GM20000 (cell line): ENCODE measurements at regions not wholly inside any gene's neighbourhood (a gene's known extent, or its start where the extent isn't known, plus 50 kb on each side); places are given as distances from the start of the nearest gene placed in this dataset.

Experiments used
- DNase-seq: peaks from one replicate; pipeline ENCODE4 v3.0.0; 2012; ENCODE audit warnings: low spot score
- TF ChIP-seq, protein P1 (sequence below): IDR thresholded peaks from 2 replicates; pipeline ENCODE4 v1.5.1; 2012; ENCODE audit warnings: mild to moderate bottlenecking, control low read depth; ENCODE audit errors: extremely low read depth, missing control alignments

DNA sequence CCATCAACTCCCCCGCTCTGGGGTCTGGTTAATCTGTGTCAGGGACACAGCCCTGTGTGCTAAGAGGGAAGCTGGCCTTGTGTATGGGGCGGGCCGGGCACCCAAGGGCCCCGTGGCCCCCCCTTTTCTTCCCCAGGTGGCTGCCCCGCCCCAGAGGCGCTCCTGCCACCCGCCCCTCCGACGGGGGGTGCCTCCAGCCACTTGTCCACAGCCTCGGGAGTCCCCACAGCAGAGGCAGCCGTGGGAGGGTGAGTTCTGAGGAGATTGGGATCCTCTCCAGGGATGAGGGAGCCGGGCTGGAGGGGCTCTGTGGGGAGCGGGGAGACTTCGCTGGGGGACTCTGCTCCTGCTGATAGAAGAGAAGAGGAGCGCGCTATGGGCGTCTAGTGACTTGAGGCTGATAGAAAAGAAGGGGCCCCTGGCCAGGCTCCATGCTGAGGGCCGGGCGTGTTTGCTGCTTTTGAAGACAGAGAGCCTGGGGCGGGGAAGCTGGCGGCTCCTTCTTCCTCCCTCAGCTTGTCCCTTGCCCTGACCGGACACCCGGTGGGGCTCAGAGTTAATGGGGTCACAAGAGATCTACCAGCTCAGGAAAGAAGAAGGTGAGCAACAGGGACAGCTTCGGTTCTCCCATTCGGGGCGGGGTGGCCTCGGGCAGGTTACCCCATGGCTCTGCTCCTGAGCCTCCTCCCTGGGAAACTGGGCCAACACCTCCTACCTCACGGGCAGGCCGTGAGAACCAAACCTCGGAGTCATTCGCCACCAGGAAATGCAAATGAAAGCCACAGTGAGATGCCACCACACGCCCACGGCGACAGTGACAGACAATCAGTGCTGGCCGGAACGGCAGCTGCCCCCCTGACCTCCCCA lies 89.4 kb upstream of the TAF1B start:
- DNase-seq, result peak; percentile 47
- TF ChIP-seq, protein P1, sequence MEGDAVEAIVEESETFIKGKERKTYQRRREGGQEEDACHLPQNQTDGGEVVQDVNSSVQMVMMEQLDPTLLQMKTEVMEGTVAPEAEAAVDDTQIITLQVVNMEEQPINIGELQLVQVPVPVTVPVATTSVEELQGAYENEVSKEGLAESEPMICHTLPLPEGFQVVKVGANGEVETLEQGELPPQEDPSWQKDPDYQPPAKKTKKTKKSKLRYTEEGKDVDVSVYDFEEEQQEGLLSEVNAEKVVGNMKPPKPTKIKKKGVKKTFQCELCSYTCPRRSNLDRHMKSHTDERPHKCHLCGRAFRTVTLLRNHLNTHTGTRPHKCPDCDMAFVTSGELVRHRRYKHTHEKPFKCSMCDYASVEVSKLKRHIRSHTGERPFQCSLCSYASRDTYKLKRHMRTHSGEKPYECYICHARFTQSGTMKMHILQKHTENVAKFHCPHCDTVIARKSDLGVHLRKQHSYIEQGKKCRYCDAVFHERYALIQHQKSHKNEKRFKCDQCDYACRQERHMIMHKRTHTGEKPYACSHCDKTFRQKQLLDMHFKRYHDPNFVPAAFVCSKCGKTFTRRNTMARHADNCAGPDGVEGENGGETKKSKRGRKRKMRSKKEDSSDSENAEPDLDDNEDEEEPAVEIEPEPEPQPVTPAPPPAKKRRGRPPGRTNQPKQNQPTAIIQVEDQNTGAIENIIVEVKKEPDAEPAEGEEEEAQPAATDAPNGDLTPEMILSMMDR, result no peak

GRCh38 chr2:9754532-9754887 lies 88.8 kb upstream of the TAF1B start:
- DNase-seq, result no peak
- TF ChIP-seq, protein P1, result no peak

GRCh38 chr2:9755008-9755407 lies 88.3 kb upstream of the TAF1B start:
- DNase-seq, result no peak
- TF ChIP-seq, protein P1, result no peak

DNA sequence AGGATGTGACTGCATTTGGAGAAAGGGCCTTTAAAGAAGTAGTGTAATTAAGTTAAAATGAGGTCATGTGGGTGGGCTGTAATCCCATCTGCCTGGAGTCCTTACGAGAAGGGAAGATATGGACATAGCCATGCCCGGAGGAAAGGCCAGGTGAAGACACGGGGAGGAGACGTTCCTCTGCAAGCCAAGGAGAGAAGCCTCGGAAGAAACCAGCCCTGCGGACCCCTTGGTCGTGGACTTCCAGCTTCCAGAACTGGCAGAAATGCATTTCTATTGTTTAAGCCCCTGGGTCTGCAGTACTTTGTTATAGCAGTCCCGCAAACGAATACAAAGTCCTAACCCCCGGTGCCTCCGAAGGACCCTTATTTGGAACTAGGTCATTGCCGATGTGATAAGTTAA lies 87.6 kb upstream of the TAF1B start:
- DNase-seq, result no peak
- TF ChIP-seq, protein P1, result no peak

GRCh38 chr2:9756692-9757250 lies 86.5 kb upstream of the TAF1B start:
- TF ChIP-seq, protein P1, result no peak

DNA sequence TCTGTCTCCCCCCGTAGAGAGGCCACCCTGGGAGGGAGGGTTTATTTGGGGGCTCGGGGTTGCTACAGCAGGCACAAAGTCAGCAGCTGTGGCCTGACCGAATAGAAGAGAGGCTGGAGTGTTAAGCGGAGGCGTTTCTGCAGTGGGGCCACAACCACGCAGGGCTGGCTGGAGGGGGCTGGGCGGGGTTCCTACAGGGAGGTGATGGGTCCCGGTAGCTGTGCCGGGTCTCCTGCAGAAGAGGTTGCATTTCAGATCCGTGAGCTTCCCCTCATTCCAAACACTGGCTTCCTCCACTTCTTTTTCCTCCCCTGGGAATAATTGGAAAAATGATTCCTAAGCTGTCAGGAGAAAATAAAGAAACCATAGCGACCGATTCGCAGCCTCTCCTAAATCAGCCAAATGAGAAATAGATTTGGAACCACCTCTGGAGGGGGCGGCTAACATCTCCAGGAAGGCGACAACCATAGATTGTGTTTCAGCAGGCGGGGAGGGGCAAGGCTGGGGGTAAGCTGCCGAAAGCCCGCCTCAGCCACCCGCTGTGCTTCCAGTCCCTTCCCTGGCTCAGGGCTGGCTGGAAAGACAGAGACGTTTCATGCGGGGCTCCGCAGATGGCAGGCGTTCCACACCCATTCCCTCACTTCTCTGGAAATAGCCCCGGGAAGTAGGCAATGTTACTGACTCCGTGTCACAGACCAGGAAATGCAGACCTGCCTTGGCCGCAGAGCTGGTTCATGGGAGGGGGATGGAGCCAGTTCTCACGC lies 85.6 kb upstream of the TAF1B start:
- DNase-seq, result no peak
- TF ChIP-seq, protein P1, result no peak

More at GRCh38 chr2:9756692-9757250, 86.5 kb upstream of the TAF1B start:
- DNase-seq, result no peak

DNA sequence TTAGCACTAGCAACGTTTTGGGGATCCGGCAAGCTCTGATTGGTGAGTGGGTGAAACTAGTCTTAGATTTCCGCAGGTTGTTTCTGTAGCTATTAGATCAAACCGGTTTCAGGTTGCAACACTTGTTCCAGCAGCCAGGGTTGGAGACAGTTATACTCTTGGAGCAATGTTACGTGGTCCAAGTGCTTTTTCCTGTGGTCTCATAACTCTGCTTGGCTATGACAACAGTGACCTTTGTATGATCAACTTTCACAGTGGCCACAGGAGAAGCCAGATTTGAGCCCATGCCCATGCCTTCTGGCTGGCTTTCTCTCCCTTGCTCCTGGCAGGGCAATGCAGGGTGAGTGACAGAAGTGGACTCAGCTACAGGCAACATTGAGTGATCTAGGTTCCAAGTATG lies 84.5 kb upstream of the TAF1B start:
- no peak for DNase-seq
- TF ChIP-seq, protein P1, result no peak
